HuH-7 (cell line): ENCODE measurements at regions not wholly inside any gene's neighbourhood (a gene's known extent, or its start where the extent isn't known, plus 50 kb on each side); places are given as distances from the start of the nearest gene placed in this dataset.

Experiments
- DNase-seq: peaks from one replicate; pipeline ENCODE4 v3.0.0; 2011; ENCODE audit warnings: low spot score

- DNase-seq: no peak
These were observed 419.3 kb upstream of the ADAMTS16 start for GRCh38 chr5:4720831-4721230.

- no peak for DNase-seq
These were observed 417.2 kb upstream of the ADAMTS16 start for GRCh38 chr5:4722886-4723285.

GRCh38 chr5:4725594-4725993 is 414.5 kb upstream of the ADAMTS16 start:
- DNase-seq: no peak

GRCh38 chr5:4730279-4730678 is 409.9 kb upstream of the ADAMTS16 start:
- no peak for DNase-seq

- no peak for DNase-seq
These were observed 405.8 kb upstream of the ADAMTS16 start for GRCh38 chr5:4734348-4734747.

GRCh38 chr5:4735261-4735660 is 404.9 kb upstream of the ADAMTS16 start:
- no peak for DNase-seq

- DNase-seq: no peak
These were observed 402.3 kb upstream of the ADAMTS16 start for GRCh38 chr5:4737868-4738267.

- DNase-seq: no peak
These were observed 401.8 kb upstream of the ADAMTS16 start for GRCh38 chr5:4738298-4738697.

GRCh38 chr5:4740156-4740555 is 400.0 kb upstream of the ADAMTS16 start:
- no peak for DNase-seq

GRCh38 chr5:4758550-4758949 is 381.6 kb upstream of the ADAMTS16 start:
- DNase-seq: no peak

- DNase-seq: no peak
These were observed 381.1 kb upstream of the ADAMTS16 start for GRCh38 chr5:4758996-4759395.

- no peak for DNase-seq
These were observed 377.8 kb upstream of the ADAMTS16 start for GRCh38 chr5:4762316-4762715.

- no peak for DNase-seq
These were observed 374.7 kb upstream of the ADAMTS16 start for GRCh38 chr5:4765411-4765810.

- no peak for DNase-seq
These were observed 374.0 kb upstream of the ADAMTS16 start for GRCh38 chr5:4766101-4766500.

- no peak for DNase-seq
These were observed 367.5 kb upstream of the ADAMTS16 start for GRCh38 chr5:4772591-4772990.

GRCh38 chr5:4773827-4774317 is 366.3 kb upstream of the ADAMTS16 start:
- DNase-seq: no peak

GRCh38 chr5:4777435-4777834 is 362.7 kb upstream of the ADAMTS16 start:
- DNase-seq: no peak

- DNase-seq: no peak
These were observed 359.5 kb upstream of the ADAMTS16 start for GRCh38 chr5:4780633-4781032.

GRCh38 chr5:4781299-4781698 is 358.8 kb upstream of the ADAMTS16 start:
- no peak for DNase-seq

GRCh38 chr5:4785971-4786370 is 354.2 kb upstream of the ADAMTS16 start:
- DNase-seq: no peak

GRCh38 chr5:4797445-4797844 is 342.7 kb upstream of the ADAMTS16 start:
- DNase-seq: no peak

- no peak for DNase-seq
These were observed 338.1 kb upstream of the ADAMTS16 start for GRCh38 chr5:4802044-4802443.

GRCh38 chr5:4804691-4805360 is 335.3 kb upstream of the ADAMTS16 start:
- DNase-seq: no peak

- DNase-seq: no peak
These were observed 325.1 kb upstream of the ADAMTS16 start for GRCh38 chr5:4815002-4815401.
